RWPE2 (cell line): ENCODE measurements at regions not wholly inside any gene's neighbourhood (a gene's known extent, or its start where the extent isn't known, plus 50 kb on each side); places are given as distances from the start of the nearest gene placed in this dataset.

Experiments
- ATAC-seq: fragments of 200-7000 bp; cut with Tn5 transposase; 3 replicates; pipeline ENCODE4 v1.9.1; 2021; ENCODE audit warnings: low read depth
- DNase-seq: peaks from one replicate; pipeline ENCODE4 v3.0.0-alpha.2; 2020; ENCODE audit warnings: low spot score
- H3K27ac ChIP-seq: fragments of 450-650 bp; 2 replicates; pipeline ENCODE4 v1.5.1; 2017; ENCODE audit warnings: mild to moderate bottlenecking; ENCODE audit not compliant: poor library complexity, severe bottlenecking
- H3K27me3 ChIP-seq: fragments of 250-450 bp; sonication (Bioruptor Pico); 2 replicates; pipeline ENCODE4 v1.5.1; 2021; ENCODE audit warnings: mild to moderate bottlenecking, moderate library complexity; ENCODE audit not compliant: insufficient read depth, poor library complexity, severe bottlenecking
- H3K36me3 ChIP-seq: fragments of 250-450 bp; sonication (Bioruptor Pico); 2 replicates; pipeline ENCODE4 v1.5.1; 2020; ENCODE audit warnings: low read depth, mild to moderate bottlenecking, moderate library complexity
- H3K4me1 ChIP-seq: fragments of 250-450 bp; sonication (Bioruptor Pico); 2 replicates; pipeline ENCODE4 v1.5.1; 2021; ENCODE audit warnings: mild to moderate bottlenecking, moderate library complexity; ENCODE audit not compliant: insufficient read depth, poor library complexity, severe bottlenecking
- H3K4me3 ChIP-seq: fragments of 250-450 bp; sonication (Bioruptor Pico); 2 replicates; pipeline ENCODE4 v1.5.1; 2021; ENCODE audit warnings: mild to moderate bottlenecking, moderate library complexity; ENCODE audit not compliant: severe bottlenecking
- H3K9me3 ChIP-seq: fragments of 250-450 bp; sonication (Bioruptor Pico); 2 replicates; pipeline ENCODE4 v1.5.1; 2021; ENCODE audit warnings: mild to moderate bottlenecking, moderate library complexity; ENCODE audit not compliant: severe bottlenecking
- TF ChIP-seq, protein P1 (sequence below): fragments of 450-650 bp; IDR thresholded peaks from one replicate; pipeline ENCODE4 v1.5.1; 2017; ENCODE audit warnings: mild to moderate bottlenecking, moderate library complexity; ENCODE audit not compliant: poor library complexity, severe bottlenecking

DNA sequence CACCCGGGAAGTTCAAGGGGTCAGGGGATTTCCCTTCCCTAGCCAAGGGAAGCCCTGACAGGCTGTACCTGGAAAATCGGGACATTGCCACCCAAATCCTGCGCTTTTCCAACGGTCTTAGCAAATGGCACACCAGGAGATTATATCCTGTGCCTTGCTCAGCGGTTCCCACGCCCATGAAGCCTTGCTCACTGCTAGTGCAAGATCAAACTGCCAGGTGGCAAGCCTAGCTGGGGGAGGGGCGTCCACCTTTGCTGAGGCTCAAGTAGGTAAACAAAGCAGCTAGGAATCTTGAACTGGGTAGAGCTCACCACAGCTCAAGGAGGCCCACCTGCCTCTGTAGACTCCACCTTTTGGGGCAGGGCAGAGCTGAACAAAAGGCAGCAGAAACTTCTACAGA, 1794.5 kb downstream of the PCDH9 start:
- TF ChIP-seq, protein P1, sequence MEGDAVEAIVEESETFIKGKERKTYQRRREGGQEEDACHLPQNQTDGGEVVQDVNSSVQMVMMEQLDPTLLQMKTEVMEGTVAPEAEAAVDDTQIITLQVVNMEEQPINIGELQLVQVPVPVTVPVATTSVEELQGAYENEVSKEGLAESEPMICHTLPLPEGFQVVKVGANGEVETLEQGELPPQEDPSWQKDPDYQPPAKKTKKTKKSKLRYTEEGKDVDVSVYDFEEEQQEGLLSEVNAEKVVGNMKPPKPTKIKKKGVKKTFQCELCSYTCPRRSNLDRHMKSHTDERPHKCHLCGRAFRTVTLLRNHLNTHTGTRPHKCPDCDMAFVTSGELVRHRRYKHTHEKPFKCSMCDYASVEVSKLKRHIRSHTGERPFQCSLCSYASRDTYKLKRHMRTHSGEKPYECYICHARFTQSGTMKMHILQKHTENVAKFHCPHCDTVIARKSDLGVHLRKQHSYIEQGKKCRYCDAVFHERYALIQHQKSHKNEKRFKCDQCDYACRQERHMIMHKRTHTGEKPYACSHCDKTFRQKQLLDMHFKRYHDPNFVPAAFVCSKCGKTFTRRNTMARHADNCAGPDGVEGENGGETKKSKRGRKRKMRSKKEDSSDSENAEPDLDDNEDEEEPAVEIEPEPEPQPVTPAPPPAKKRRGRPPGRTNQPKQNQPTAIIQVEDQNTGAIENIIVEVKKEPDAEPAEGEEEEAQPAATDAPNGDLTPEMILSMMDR, result no peak
- DNase-seq (no peak), ATAC-seq (no peak)
- Histone ChIP-seq H3K27ac (no peak overlapping the region), H3K9me3 (no peaks in the 10 kb centered on the region), H3K4me3 (no peak overlapping the region), H3K27me3 (no peaks in the 10 kb centered on the region), H3K36me3 (no peaks in the 10 kb centered on the region), H3K4me1 (no peaks in the 10 kb centered on the region)

DNA sequence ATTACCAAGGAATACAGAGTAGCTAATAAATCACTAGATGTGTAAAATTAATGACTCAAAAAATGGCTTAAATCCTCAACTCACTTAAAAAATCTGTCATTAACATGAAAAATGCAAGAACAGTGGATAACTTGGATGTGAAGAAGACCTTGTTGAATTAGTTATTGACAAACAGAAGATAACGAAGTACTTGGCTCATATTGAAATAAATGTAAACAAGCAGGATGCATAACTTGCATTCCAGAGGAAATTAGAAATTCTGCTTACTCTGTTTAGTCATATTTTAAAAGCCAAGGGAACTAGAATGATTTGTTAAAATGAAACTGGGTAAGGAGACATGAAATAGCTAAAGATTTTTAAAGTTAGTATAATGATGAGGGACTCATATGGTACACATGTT, 1812.2 kb downstream of the PCDH9 start:
- no peaks in the 10 kb centered on the region for H3K4me1 ChIP-seq
- no peaks in the 10 kb centered on the region for H3K9me3 ChIP-seq
- DNase-seq, result no peak
- no peaks in the 10 kb centered on the region for H3K27me3 ChIP-seq
- H3K4me3 ChIP-seq, result no peak overlapping the region
- no peak overlapping the region for H3K27ac ChIP-seq
- no peaks in the 10 kb centered on the region for H3K36me3 ChIP-seq
- ATAC-seq, result no peak
- TF ChIP-seq, protein P1, result no peak

DNA sequence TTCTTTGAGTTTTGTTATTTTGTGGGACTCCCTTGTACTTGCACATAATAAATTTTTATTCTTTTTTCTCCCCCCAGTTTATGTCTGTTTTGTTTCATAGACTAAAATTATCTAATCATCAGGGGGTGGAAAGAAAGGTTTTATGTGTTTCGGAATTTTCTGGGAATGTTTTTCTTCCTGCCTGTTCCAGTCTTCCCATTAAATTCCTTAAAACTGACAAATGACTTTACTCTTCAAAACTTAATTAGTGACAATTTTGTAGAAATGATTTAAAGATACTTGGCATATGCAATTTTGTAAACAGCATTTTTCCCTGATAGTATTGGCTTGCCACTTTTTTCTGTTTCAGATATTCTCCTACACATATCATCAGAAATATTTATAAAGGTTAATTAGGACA, 1813.4 kb downstream of the PCDH9 start:
- Histone ChIP-seq H3K27me3 (no peaks in the 10 kb centered on the region), H3K4me1 (no peaks in the 10 kb centered on the region), H3K27ac (no peak overlapping the region), H3K4me3 (no peak overlapping the region), H3K9me3 (no peaks in the 10 kb centered on the region), H3K36me3 (no peaks in the 10 kb centered on the region)
- DNase-seq, result no peak
- TF ChIP-seq, protein P1, result no peak
- ATAC-seq, result no peak

DNA sequence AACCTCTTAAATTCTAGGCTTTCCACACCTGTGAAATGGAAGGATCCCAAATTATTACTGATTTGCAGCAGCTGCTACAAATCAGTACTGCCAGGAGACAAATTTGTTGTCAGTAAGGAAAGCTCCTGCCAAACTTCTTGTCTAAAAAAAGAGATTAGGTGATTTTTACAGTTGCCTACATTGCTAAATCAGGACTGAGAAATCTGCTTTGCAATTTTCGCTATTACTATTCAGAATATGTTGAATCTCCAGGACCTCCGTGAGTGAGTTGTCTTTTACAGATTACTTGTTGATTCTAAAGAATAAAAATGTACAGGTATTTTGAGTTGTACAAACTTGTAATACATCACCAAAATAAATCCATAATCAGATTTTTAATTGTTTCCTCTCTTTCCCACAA, 1815.9 kb downstream of the PCDH9 start:
- TF ChIP-seq, protein P1, result no peak
- H3K4me1 ChIP-seq, result no peaks in the 10 kb centered on the region
- no peak overlapping the region for H3K27ac ChIP-seq
- H3K4me3 ChIP-seq, result no peak overlapping the region
- H3K9me3 ChIP-seq, result no peaks in the 10 kb centered on the region
- ATAC-seq, result no peak
- no peaks in the 10 kb centered on the region for H3K27me3 ChIP-seq
- H3K36me3 ChIP-seq, result no peaks in the 10 kb centered on the region
- DNase-seq, result no peak

DNA sequence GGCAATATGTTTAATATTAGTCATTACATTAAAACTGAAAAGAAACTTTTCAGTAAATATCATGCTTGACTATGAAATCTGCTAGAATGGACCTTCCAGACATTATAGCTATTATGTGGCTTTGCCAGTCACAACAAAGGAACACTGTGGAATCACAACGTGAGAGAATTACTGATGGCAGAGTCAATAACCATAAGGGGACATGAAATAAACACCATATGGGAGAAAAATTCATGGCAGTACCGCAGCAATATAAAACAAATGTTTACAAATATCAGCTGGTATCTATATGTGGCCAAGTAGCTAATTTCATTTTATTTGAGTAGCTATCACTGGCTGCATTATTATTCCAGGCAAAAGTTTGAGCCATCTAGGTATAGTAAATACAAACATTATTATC, 1818.6 kb downstream of the PCDH9 start:
- TF ChIP-seq, protein P1, result no peak
- H3K27ac ChIP-seq, result no peak overlapping the region
- H3K4me1 ChIP-seq, result no peaks in the 10 kb centered on the region
- no peak for ATAC-seq
- H3K27me3 ChIP-seq, result no peaks in the 10 kb centered on the region
- no peak for DNase-seq
- H3K9me3 ChIP-seq, result no peaks in the 10 kb centered on the region
- H3K36me3 ChIP-seq, result no peaks in the 10 kb centered on the region
- H3K4me3 ChIP-seq, result no peak overlapping the region
